HCT116 (cell line): ENCODE measurements at regions not wholly inside any gene's neighbourhood (a gene's known extent, or its start where the extent isn't known, plus 50 kb on each side); places are given as distances from the start of the nearest gene placed in this dataset.

Source experiments
- CEBPB ChIP-seq: IDR thresholded peaks from 2 replicates; pipeline ENCODE4 v1.6.1; 2012; ENCODE audit warnings: low read depth
- EGR1 ChIP-seq: IDR thresholded peaks from 2 replicates; pipeline ENCODE4 v1.6.1; 2012; ENCODE audit warnings: low read depth
- EZH2 ChIP-seq: fragments of 200-600 bp; sonication (generic); IDR thresholded peaks from 2 replicates; pipeline ENCODE4 v1.6.1; 2017; ENCODE audit warnings: antibody characterized with exemption, mixed run types
- EZH2phosphoT487 ChIP-seq: fragments of 200-600 bp; IDR thresholded peaks from 2 replicates; pipeline ENCODE4 v1.6.1; 2018; ENCODE audit warnings: antibody characterized with exemption, borderline replicate concordance
- POLR2A ChIP-seq: IDR thresholded peaks from 2 replicates; pipeline ENCODE4 v1.7.0; 2011; ENCODE audit warnings: borderline replicate concordance; ENCODE audit not compliant: insufficient read depth, insufficient read length; ENCODE audit errors: extremely low read depth
- RAD21 ChIP-seq: IDR thresholded peaks from 2 replicates; pipeline ENCODE4 v1.6.1; 2012; ENCODE audit warnings: low read depth, mild to moderate bottlenecking
- REST ChIP-seq: IDR thresholded peaks from 2 replicates; pipeline ENCODE4 v1.6.1; 2012; ENCODE audit warnings: low read depth
- YY1 ChIP-seq: IDR thresholded peaks from 2 replicates; pipeline ENCODE4 v1.6.1; 2011; ENCODE audit warnings: low read length, low read depth, moderate library complexity, mild to moderate bottlenecking; ENCODE audit not compliant: insufficient replicate concordance; ENCODE audit errors: extremely low read depth
- ZBTB33 ChIP-seq: IDR thresholded peaks from 2 replicates; pipeline ENCODE4 v1.6.1; 2011; ENCODE audit warnings: mild to moderate bottlenecking, low read length, moderate library complexity; ENCODE audit not compliant: insufficient replicate concordance; ENCODE audit errors: extremely low read depth
- ZFX ChIP-seq: fragments of 450-650 bp; IDR thresholded peaks from 2 replicates; pipeline ENCODE4 v1.6.1; 2017
- ZNF274 ChIP-seq: fragments of 200-500 bp; sonication (Bioruptor generic); IDR thresholded peaks from 2 replicates; pipeline ENCODE4 v1.6.1; 2014; ENCODE audit warnings: mild to moderate bottlenecking, low read depth, low read length, inconsistent platforms
- TF ChIP-seq, protein P1 (sequence below): IDR thresholded peaks from 2 replicates; pipeline ENCODE4 v1.6.1; 2012
- TF ChIP-seq, protein P2 (sequence below), 3 experiments: fragments of 200-600 bp in 1 of 3; sonication (generic) in 1 of 3; IDR thresholded peaks in 2 of 3; conservative IDR thresholded peaks in 1 of 3; 2 replicates each; pipeline ENCODE4 v1.5.1; 2012 to 2017; ENCODE audit warnings: low read depth in 2 of 3, low read length in 2 of 3, antibody characterized with exemption in 1 of 3, borderline replicate concordance in 1 of 3, control low read depth in 1 of 3, mild to moderate bottlenecking in 1 of 3, mixed read lengths in 1 of 3, mixed run types in 1 of 3, moderate library complexity in 1 of 3; ENCODE audit not compliant: insufficient read depth in 1 of 3

GRCh38 chr5:54388811-54389210 lies 66.7 kb upstream of the HSPB3 start:
- TF ChIP-seq, protein P1, sequence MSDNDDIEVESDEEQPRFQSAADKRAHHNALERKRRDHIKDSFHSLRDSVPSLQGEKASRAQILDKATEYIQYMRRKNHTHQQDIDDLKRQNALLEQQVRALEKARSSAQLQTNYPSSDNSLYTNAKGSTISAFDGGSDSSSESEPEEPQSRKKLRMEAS = no peak
- TF ChIP-seq EZH2 (no peak), EZH2phosphoT487 (no peak), ZFX (no peak), EGR1 (no peak), REST (no peak), YY1 (no peak), ZNF274 (no peak), CEBPB (no peak), ZBTB33 (no peak), POLR2A (no peak), RAD21 (no peak)
- TF ChIP-seq, protein P2, sequence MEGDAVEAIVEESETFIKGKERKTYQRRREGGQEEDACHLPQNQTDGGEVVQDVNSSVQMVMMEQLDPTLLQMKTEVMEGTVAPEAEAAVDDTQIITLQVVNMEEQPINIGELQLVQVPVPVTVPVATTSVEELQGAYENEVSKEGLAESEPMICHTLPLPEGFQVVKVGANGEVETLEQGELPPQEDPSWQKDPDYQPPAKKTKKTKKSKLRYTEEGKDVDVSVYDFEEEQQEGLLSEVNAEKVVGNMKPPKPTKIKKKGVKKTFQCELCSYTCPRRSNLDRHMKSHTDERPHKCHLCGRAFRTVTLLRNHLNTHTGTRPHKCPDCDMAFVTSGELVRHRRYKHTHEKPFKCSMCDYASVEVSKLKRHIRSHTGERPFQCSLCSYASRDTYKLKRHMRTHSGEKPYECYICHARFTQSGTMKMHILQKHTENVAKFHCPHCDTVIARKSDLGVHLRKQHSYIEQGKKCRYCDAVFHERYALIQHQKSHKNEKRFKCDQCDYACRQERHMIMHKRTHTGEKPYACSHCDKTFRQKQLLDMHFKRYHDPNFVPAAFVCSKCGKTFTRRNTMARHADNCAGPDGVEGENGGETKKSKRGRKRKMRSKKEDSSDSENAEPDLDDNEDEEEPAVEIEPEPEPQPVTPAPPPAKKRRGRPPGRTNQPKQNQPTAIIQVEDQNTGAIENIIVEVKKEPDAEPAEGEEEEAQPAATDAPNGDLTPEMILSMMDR (IDR thresholded peaks at IDR 0.05 in 2 of 3, conservative IDR thresholded peaks at IDR 0.05 in 1 of 3; ENCODE audit: borderline replicate concordance in 1 of 3, insufficient read depth in 1 of 3, low read depth in 2 of 3, low read length in 2 of 3) = no peak
